MM.1S (cell line): ENCODE measurements at regions not wholly inside any gene's neighbourhood (a gene's known extent, or its start where the extent isn't known, plus 50 kb on each side); places are given as distances from the start of the nearest gene placed in this dataset.
"Not testable (repeated sequence)": the region's sequence is repeated elsewhere in the genome, so short reads cannot be mapped to it uniquely, and the experiment has no call there.

Experiments
- EZH2 ChIP-seq: fragments of 300-600 bp; sonication (generic); optimal IDR thresholded peaks from 2 replicates; pipeline ENCODE3; 2017; ENCODE audit warnings: low read depth, mild to moderate bottlenecking, antibody characterized with exemption, low read length, mixed read lengths
- EZH2phosphoT487 ChIP-seq: fragments of 300-600 bp; sonication (generic); IDR thresholded peaks from 2 replicates; pipeline ENCODE4 v1.6.1; 2018; ENCODE audit warnings: antibody characterized with exemption, low read length
- TF ChIP-seq, protein P1 (sequence below): fragments of 300-600 bp; sonication (generic); IDR thresholded peaks from 2 replicates; pipeline ENCODE4 v1.5.1; 2016; ENCODE audit warnings: antibody characterized with exemption, low read length, mixed read lengths

DNA sequence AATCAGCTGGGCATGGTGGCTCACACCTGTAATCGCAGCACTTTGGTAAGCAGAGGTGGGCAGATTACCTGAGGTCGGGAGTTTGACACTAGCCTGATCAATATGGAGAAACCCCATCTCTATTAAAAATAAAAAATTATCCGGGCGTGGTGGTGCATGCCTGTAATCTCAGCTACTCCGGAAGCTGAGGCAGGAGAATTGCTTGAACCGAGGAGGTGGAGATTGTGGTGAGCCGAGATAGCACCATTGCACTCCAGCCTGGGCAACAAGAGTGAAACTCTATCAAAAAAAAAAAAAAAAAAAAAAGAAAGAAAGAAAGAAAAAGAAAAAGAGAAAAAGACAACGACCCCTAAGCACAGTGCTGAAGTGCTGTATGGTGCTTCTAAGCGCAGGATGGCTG lies 280.6 kb upstream of the MAF start:
- TF ChIP-seq, protein P1, sequence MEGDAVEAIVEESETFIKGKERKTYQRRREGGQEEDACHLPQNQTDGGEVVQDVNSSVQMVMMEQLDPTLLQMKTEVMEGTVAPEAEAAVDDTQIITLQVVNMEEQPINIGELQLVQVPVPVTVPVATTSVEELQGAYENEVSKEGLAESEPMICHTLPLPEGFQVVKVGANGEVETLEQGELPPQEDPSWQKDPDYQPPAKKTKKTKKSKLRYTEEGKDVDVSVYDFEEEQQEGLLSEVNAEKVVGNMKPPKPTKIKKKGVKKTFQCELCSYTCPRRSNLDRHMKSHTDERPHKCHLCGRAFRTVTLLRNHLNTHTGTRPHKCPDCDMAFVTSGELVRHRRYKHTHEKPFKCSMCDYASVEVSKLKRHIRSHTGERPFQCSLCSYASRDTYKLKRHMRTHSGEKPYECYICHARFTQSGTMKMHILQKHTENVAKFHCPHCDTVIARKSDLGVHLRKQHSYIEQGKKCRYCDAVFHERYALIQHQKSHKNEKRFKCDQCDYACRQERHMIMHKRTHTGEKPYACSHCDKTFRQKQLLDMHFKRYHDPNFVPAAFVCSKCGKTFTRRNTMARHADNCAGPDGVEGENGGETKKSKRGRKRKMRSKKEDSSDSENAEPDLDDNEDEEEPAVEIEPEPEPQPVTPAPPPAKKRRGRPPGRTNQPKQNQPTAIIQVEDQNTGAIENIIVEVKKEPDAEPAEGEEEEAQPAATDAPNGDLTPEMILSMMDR = not testable (repeated sequence)
- TF ChIP-seq EZH2phosphoT487, EZH2: not testable (repeated sequence)
